ENCODE measurements at regions not wholly inside any gene's neighbourhood (a gene's known extent, or its start where the extent isn't known, plus 50 kb on each side); places are given as distances from the start of the nearest gene placed in this dataset.

- TF ChIP-seq, protein P1, sequence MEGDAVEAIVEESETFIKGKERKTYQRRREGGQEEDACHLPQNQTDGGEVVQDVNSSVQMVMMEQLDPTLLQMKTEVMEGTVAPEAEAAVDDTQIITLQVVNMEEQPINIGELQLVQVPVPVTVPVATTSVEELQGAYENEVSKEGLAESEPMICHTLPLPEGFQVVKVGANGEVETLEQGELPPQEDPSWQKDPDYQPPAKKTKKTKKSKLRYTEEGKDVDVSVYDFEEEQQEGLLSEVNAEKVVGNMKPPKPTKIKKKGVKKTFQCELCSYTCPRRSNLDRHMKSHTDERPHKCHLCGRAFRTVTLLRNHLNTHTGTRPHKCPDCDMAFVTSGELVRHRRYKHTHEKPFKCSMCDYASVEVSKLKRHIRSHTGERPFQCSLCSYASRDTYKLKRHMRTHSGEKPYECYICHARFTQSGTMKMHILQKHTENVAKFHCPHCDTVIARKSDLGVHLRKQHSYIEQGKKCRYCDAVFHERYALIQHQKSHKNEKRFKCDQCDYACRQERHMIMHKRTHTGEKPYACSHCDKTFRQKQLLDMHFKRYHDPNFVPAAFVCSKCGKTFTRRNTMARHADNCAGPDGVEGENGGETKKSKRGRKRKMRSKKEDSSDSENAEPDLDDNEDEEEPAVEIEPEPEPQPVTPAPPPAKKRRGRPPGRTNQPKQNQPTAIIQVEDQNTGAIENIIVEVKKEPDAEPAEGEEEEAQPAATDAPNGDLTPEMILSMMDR (IDR thresholded peaks at IDR 0.05), result no peak
- Histone ChIP-seq H3K4me3 (no peak overlapping the region), H3K27me3 (ENCODE audit: low read depth) (peaks cover 13% of the 10 kb centered on the region), H3K9me3 (no peaks in the 10 kb centered on the region), H3K4me1 (no peaks in the 10 kb centered on the region), H3K36me3 (no peaks in the 10 kb centered on the region), H3K27ac (no peak overlapping the region)
- DNase-seq (no peak), ATAC-seq (no peak)
- intact Hi-C loops (cut with DNase I), result no loop called here
These were observed 301.9 kb downstream of the TFAP2A start for GRCh38 chr6:10112871-10113549.

DNA sequence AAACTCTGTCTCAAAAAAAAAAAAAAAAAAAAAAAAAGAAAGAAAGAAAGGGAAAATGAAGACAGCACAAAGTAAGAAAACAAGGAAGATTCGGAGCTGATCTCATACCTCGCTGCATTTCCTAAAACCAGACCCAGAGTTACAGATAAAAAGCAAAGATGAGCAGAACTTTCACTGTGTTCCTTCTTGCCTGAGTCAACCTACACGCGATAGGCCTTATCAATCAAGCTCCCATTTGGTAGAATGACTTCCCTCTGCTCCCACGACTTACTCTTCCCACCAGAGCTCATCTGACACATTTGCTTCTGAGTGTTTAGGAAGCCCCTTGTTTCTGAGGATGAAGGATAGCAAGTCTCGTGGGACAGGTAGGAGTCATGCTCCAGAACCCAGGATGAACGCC, 302.9 kb downstream of the TFAP2A start:
- no peak for ATAC-seq
- no peaks in the 10 kb centered on the region for H3K4me1 ChIP-seq
- TF ChIP-seq, protein P1 (IDR thresholded peaks at IDR 0.05), result no peak
- no peaks in the 10 kb centered on the region for H3K9me3 ChIP-seq
- H3K4me3 ChIP-seq, result no peak overlapping the region
- H3K27ac ChIP-seq, result no peak overlapping the region
- intact Hi-C loops (cut with DNase I), result no loop called here
- H3K36me3 ChIP-seq, result no peaks in the 10 kb centered on the region
- H3K27me3 ChIP-seq (ENCODE audit: low read depth), result peaks cover 13% of the 10 kb centered on the region
- no peak for DNase-seq

DNA sequence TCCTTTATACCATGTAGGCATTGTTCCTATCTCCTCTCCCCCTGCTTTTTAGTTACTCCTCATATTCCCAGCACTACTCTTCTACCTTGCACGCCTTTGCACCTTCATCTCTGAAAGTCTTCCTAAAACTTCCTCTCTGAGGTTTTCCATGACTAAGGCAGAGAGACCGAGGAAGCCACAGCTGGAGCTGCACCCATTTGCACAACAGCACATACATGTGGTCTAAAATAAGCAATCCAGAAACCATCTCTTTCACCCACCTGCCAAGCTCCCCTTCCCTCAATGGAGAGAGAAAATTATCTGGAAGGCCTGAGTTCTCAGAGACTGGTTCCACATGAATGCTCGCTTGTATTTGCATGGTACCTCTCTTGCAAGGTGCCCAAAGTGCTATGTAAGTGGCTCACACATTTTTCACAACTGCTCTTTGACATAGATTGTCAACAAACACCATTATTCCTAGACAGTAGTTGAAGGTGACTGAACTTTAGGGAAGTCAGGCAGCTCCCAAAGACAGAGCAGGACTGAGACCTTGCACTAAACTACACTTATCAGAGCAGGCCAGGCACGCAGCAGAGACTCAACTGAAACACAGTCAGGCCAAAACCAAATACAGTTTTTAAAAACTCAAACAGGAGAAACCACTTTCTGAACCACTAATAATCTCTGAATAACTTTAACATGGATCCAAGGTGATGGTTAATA, 313.2 kb downstream of the TFAP2A start:
- DNase-seq (no peak), ATAC-seq (no peak)
- H3K27me3 ChIP-seq (ENCODE audit: low read depth), result peaks cover 4% of the 10 kb centered on the region
- H3K27ac ChIP-seq, result no peak overlapping the region
- intact Hi-C loops (cut with DNase I), result no loop called here
- TF ChIP-seq, protein P1 (IDR thresholded peaks at IDR 0.05), result no peak
- no peak overlapping the region for H3K4me3 ChIP-seq
- H3K9me3 ChIP-seq, result no peaks in the 10 kb centered on the region
- no peaks in the 10 kb centered on the region for H3K4me1 ChIP-seq
- H3K36me3 ChIP-seq, result no peaks in the 10 kb centered on the region

DNA sequence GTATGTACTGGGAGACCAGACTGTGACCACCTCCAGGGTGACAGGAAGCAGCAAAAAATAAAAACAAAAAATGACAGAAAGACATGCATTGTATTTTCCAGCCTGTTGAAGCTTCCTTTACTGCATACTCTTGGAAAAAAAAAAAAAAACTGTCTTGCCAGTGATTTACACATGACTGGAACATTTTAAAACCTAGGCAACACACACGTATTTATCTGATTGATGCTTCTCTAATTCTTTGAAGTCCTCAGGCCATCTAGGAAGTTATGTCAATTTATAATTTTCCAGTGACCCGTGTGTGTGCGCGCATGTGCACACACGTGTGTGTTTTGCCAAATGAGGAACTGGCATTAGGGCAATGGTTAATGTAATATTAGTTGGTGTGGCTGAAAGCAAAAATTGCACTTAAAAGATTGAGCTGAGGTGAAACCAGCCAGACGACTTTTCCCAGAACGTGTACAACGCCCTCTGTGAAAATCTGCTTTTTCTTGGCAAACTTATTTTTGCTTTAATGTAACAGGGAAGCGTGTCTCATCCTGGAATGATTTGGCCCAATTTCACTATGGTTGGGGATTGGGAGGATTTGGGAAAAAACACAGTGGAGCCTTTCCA, 315.2 kb downstream of the TFAP2A start:
- no peak overlapping the region for H3K27ac ChIP-seq

GRCh38 chr6:10098756-10099528, 315.9 kb downstream of the TFAP2A start:
- Histone ChIP-seq H3K4me1 (no peaks in the 10 kb centered on the region), H3K27ac (no peak overlapping the region), H3K27me3 (ENCODE audit: low read depth) (peaks cover 6% of the 10 kb centered on the region), H3K9me3 (no peaks in the 10 kb centered on the region), H3K4me3 (peak overlapping the region; percentile 22), H3K36me3 (no peaks in the 10 kb centered on the region)
- TF ChIP-seq, protein P1 (IDR thresholded peaks at IDR 0.05), result no peak
- intact Hi-C loops (cut with DNase I), result no loop called here
- DNase-seq, result peak; percentile 51
- peak; percentile 24 to 43 for ATAC-seq

More for the DNA sequence above, 315.2 kb downstream of the TFAP2A start:
- intact Hi-C loops (cut with DNase I), result no loop called here
- H3K9me3 ChIP-seq, result no peaks in the 10 kb centered on the region
- ATAC-seq (peak; percentile 31 to 65), DNase-seq (peak; percentile 59)
- TF ChIP-seq, protein P1 (IDR thresholded peaks at IDR 0.05), result no peak
- H3K27me3 ChIP-seq (ENCODE audit: low read depth), result peaks cover 6% of the 10 kb centered on the region
- H3K4me3 ChIP-seq, result peak overlapping the region; percentile 22
- no peaks in the 10 kb centered on the region for H3K36me3 ChIP-seq
- H3K4me1 ChIP-seq, result no peaks in the 10 kb centered on the region

All from lower lobe of right lung (tissue), 2 donors.